HL-60 (cell line): ENCODE measurements at regions not wholly inside any gene's neighbourhood (a gene's known extent, or its start where the extent isn't known, plus 50 kb on each side); places are given as distances from the start of the nearest gene placed in this dataset.

ENCODE experiments used
- GABPA ChIP-seq: IDR thresholded peaks from 2 replicates; pipeline ENCODE4 v1.6.1; 2012; ENCODE audit warnings: low read depth
- SPI1 ChIP-seq: IDR thresholded peaks from 2 replicates; pipeline ENCODE4 v1.6.1; 2012; ENCODE audit warnings: low read depth, mild to moderate bottlenecking, borderline replicate concordance
- TF ChIP-seq, protein P1 (sequence below): IDR thresholded peaks from one replicate; pipeline ENCODE4 v1.5.1; 2011; ENCODE audit warnings: low read length, control low read depth, inconsistent platforms; ENCODE audit not compliant: insufficient read depth

DNA sequence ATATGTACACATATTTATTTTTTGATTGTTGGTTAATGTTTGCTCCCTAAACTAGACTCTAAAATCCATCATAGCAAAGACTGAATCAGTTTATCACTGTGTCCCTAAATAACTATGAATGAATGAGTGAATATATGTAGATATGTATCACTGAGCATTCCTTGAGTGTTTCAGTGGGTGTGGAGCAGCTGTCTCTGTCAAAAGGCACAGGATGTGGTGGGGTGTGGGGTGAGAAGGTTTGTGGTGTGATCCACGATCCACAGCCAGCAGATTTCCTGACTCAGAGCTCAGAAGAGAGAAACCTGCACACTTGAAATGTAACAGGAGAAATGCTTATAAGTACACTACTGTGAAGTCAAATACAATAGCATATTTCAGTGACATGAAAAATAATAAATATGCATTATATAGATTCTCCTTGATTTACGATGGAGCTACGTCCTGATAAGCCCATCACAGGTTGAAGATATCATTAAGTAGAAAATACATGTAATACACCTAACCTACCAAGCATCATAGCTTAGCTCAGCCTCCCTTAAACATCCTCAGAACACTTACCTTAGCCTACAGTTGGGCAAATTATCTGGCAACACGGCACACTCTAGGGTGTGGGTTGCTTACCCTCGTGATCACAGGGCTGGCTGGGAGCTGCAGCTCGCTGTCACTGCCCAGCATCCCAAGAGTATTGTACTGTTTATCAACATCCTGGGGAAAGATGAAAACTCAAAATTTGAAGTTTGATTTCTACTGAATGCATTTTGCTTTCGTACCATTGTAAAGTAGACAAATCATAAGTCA is 287.0 kb downstream of the GAS1 start:
- TF ChIP-seq, protein P1, sequence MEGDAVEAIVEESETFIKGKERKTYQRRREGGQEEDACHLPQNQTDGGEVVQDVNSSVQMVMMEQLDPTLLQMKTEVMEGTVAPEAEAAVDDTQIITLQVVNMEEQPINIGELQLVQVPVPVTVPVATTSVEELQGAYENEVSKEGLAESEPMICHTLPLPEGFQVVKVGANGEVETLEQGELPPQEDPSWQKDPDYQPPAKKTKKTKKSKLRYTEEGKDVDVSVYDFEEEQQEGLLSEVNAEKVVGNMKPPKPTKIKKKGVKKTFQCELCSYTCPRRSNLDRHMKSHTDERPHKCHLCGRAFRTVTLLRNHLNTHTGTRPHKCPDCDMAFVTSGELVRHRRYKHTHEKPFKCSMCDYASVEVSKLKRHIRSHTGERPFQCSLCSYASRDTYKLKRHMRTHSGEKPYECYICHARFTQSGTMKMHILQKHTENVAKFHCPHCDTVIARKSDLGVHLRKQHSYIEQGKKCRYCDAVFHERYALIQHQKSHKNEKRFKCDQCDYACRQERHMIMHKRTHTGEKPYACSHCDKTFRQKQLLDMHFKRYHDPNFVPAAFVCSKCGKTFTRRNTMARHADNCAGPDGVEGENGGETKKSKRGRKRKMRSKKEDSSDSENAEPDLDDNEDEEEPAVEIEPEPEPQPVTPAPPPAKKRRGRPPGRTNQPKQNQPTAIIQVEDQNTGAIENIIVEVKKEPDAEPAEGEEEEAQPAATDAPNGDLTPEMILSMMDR: no peak
- no peak for TF ChIP-seq GABPA
- no peak for TF ChIP-seq SPI1
